ENCODE measurements at regions not wholly inside any gene's neighbourhood (a gene's known extent, or its start where the extent isn't known, plus 50 kb on each side); places are given as distances from the start of the nearest gene placed in this dataset.

DNA sequence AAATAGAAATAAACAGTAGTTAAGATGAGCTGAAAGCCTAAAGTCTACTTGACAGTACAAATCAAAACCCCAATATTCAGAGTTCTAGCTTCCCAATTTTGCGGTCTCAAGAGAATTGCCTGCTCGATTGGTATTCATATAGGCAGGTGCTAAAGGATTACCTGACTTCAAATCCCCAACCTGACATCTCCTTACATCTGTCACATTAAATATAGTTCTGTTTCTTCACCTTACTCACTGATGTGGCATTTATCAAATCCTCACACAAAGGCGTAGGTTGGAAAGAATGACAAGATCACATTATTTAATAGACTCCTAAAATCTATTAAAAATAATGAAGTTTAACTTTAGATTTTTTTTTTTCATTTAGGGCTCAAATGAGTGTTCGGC is 72.8 kb upstream of the ANKH start:
- TF ChIP-seq POLR2AphosphoS5 (IDR thresholded peaks at IDR 0.05) (no peak), EP300 (IDR thresholded peaks at IDR 0.05) (no peak), POLR2A (IDR thresholded peaks at IDR 0.05) (no peak)
- TF ChIP-seq, protein P1, sequence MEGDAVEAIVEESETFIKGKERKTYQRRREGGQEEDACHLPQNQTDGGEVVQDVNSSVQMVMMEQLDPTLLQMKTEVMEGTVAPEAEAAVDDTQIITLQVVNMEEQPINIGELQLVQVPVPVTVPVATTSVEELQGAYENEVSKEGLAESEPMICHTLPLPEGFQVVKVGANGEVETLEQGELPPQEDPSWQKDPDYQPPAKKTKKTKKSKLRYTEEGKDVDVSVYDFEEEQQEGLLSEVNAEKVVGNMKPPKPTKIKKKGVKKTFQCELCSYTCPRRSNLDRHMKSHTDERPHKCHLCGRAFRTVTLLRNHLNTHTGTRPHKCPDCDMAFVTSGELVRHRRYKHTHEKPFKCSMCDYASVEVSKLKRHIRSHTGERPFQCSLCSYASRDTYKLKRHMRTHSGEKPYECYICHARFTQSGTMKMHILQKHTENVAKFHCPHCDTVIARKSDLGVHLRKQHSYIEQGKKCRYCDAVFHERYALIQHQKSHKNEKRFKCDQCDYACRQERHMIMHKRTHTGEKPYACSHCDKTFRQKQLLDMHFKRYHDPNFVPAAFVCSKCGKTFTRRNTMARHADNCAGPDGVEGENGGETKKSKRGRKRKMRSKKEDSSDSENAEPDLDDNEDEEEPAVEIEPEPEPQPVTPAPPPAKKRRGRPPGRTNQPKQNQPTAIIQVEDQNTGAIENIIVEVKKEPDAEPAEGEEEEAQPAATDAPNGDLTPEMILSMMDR (IDR thresholded peaks at IDR 0.05): no peak

Data from sigmoid colon (tissue), 4 donors.